Fibroblast of lung (primary cell): ENCODE measurements at regions not wholly inside any gene's neighbourhood (a gene's known extent, or its start where the extent isn't known, plus 50 kb on each side); places are given as distances from the start of the nearest gene placed in this dataset.

Experiments
- DNase-seq, 2 donors: peaks; one replicate each; pipeline versions ENCODE4 v3.0.0 to v3.0.0-alpha.2; 2010; ENCODE audit warnings: low read depth in 2 of 2
- H2AFZ ChIP-seq: 2 replicates; pipeline ENCODE4 v1.5.1; 2012; ENCODE audit warnings: low read length, control low read depth, inconsistent platforms
- H3K27ac ChIP-seq: 2 replicates; pipeline ENCODE4 v1.5.1; 2011; ENCODE audit warnings: low read length, control low read depth; ENCODE audit not compliant: insufficient read depth
- H3K27me3 ChIP-seq: 2 replicates; pipeline ENCODE4 v1.5.1; 2011; ENCODE audit warnings: mild to moderate bottlenecking, low read length; ENCODE audit not compliant: control insufficient read depth, insufficient read depth
- H3K36me3 ChIP-seq: 2 replicates; pipeline ENCODE4 v1.5.1; 2011; ENCODE audit warnings: low read length; ENCODE audit not compliant: control insufficient read depth, insufficient read depth
- H3K4me1 ChIP-seq: 2 replicates; pipeline ENCODE4 v1.5.1; 2011; ENCODE audit warnings: low read length; ENCODE audit not compliant: control insufficient read depth, insufficient read depth; ENCODE audit errors: extremely low read depth
- H3K4me2 ChIP-seq: 2 replicates; pipeline ENCODE4 v1.5.1; 2011; ENCODE audit warnings: low read length, control low read depth; ENCODE audit not compliant: insufficient read depth; ENCODE audit errors: extremely low read depth
- H3K4me3 ChIP-seq, 4 experiments: fragments of 200-600 bp in 1 of 4; sonication (generic) in 1 of 4; replicated peaks in 1 of 4; 2 replicates each; pipeline ENCODE4 v1.5.1; 2011 to 2016; ENCODE audit warnings: low read length in 4 of 4, low read depth in 3 of 4, mild to moderate bottlenecking in 3 of 4, control low read depth in 2 of 4, inconsistent platforms in 1 of 4, mixed read lengths in 1 of 4; ENCODE audit not compliant: insufficient read depth in 1 of 4; ENCODE audit errors: control extremely low read depth in 1 of 4
- H3K79me2 ChIP-seq: 2 replicates; pipeline ENCODE4 v1.5.1; 2012; ENCODE audit warnings: mild to moderate bottlenecking, low read length, inconsistent platforms; ENCODE audit not compliant: control insufficient read depth, insufficient read depth
- H3K9ac ChIP-seq: 2 replicates; pipeline ENCODE4 v1.5.1; 2011; ENCODE audit warnings: mild to moderate bottlenecking, low read length, control low read depth; ENCODE audit not compliant: insufficient read depth
- H3K9me3 ChIP-seq: 2 replicates; pipeline ENCODE4 v1.5.1; 2012; ENCODE audit warnings: low read depth, low read length; ENCODE audit not compliant: control insufficient read depth, insufficient read depth
- H4K20me1 ChIP-seq: 2 replicates; pipeline ENCODE4 v1.5.1; 2011; ENCODE audit warnings: low read length; ENCODE audit not compliant: control insufficient read depth, insufficient read depth; ENCODE audit errors: extremely low read depth
- EZH2 ChIP-seq: IDR thresholded peaks from 2 replicates; pipeline ENCODE4 v1.5.1; 2012; ENCODE audit warnings: low read length, control low read depth, mild to moderate bottlenecking; ENCODE audit errors: missing control alignments
- TF ChIP-seq, protein P1 (sequence below), 2 donors: IDR thresholded peaks in 1 of 2; conservative IDR thresholded peaks in 1 of 2; 1 replicate in 1 of 2; 2 replicates in 1 of 2; pipeline ENCODE4 v1.5.1; 2011 to 2012; ENCODE audit warnings: low read length in 2 of 2, control low read depth in 1 of 2, inconsistent platforms in 1 of 2, low read depth in 1 of 2, mild to moderate bottlenecking in 1 of 2

DNA sequence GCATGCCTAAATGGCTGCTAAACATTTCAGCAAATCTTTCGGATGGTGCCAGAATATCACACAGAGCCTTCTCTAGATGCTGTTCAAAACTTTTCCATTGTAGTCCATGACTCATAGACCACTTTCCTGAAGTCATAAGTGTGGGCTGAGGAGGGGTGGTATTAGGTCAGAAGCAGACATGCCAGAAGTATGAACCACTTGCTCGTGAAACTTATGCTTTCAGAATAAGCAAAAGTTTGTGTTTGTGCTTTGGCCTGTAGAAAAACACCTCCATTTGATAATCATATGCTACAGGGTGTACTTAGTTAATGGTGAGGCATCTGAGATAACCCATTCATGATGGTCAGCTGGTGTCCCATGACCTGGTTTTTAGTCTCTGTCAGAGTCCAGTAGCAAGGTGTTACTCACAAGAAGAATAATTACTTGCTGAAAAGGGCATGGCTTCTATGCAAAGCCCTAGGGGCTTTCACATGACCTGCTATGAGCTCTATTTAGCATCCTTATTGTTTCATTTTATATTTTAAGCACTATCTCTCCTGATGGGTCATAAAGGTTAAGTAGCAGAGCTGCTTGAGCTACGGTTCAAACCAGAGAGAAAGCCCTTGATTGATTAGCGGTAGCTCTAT lies 183.1 kb upstream of the IVNS1ABP start:
- no peak overlapping the region for H2AFZ ChIP-seq
- no peak for TF ChIP-seq EZH2
- TF ChIP-seq, protein P1, sequence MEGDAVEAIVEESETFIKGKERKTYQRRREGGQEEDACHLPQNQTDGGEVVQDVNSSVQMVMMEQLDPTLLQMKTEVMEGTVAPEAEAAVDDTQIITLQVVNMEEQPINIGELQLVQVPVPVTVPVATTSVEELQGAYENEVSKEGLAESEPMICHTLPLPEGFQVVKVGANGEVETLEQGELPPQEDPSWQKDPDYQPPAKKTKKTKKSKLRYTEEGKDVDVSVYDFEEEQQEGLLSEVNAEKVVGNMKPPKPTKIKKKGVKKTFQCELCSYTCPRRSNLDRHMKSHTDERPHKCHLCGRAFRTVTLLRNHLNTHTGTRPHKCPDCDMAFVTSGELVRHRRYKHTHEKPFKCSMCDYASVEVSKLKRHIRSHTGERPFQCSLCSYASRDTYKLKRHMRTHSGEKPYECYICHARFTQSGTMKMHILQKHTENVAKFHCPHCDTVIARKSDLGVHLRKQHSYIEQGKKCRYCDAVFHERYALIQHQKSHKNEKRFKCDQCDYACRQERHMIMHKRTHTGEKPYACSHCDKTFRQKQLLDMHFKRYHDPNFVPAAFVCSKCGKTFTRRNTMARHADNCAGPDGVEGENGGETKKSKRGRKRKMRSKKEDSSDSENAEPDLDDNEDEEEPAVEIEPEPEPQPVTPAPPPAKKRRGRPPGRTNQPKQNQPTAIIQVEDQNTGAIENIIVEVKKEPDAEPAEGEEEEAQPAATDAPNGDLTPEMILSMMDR (conservative IDR thresholded peaks at IDR 0.05 in 1 of 2, IDR thresholded peaks at IDR 0.05 in 1 of 2; ENCODE audit: low read depth in 1 of 2, low read length in 2 of 2), result no peak

DNA sequence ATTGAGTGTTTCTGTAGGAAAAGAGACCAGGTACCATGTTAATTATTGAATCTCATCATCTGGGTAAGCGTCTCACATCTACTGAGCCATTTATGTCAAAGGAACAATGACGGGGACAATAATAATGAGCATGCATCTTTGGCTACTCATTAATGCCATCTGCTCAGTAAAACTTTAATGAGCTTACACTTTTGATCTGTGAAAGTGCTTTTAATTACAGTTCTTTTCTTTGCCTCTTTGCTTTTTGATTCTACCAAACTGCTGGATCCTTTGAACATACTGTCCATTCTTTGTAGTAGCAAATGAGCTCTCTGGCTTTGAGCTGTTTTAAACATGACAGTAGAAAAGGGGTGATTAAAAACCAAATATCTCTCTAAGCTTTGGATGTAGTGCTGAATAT lies 181.2 kb upstream of the IVNS1ABP start:
- no peaks in the 10 kb centered on the region for H3K9me3 ChIP-seq
- no peak overlapping the region for H3K4me3 ChIP-seq
- H4K20me1 ChIP-seq, result no peaks in the 10 kb centered on the region
- H3K9ac ChIP-seq, result no peak overlapping the region
- no peaks in the 10 kb centered on the region for H3K4me1 ChIP-seq
- no peak for TF ChIP-seq EZH2
- TF ChIP-seq, protein P1 (conservative IDR thresholded peaks at IDR 0.05 in 1 of 2, IDR thresholded peaks at IDR 0.05 in 1 of 2; ENCODE audit: low read depth in 1 of 2, low read length in 2 of 2), result no peak
- no peak overlapping the region for H3K27ac ChIP-seq
- no peaks in the 10 kb centered on the region for H3K27me3 ChIP-seq
- no peak for DNase-seq
- no peaks in the 10 kb centered on the region for H3K79me2 ChIP-seq
- H3K4me2 ChIP-seq, result no peak overlapping the region
- H2AFZ ChIP-seq, result no peak overlapping the region
- no peaks in the 10 kb centered on the region for H3K36me3 ChIP-seq

More for the DNA sequence above, 183.1 kb upstream of the IVNS1ABP start:
- H4K20me1 ChIP-seq, result no peaks in the 10 kb centered on the region
- H3K4me3 ChIP-seq, result no peak overlapping the region
- no peak overlapping the region for H3K27ac ChIP-seq
- no peaks in the 10 kb centered on the region for H3K9me3 ChIP-seq
- H3K9ac ChIP-seq, result no peak overlapping the region
- no peaks in the 10 kb centered on the region for H3K36me3 ChIP-seq
- peak overlapping the region; percentile 7 for H3K4me2 ChIP-seq
- peak; percentile 60 to 98 for DNase-seq
- H3K79me2 ChIP-seq, result no peaks in the 10 kb centered on the region
- no peaks in the 10 kb centered on the region for H3K4me1 ChIP-seq
- H3K27me3 ChIP-seq, result no peaks in the 10 kb centered on the region

DNA sequence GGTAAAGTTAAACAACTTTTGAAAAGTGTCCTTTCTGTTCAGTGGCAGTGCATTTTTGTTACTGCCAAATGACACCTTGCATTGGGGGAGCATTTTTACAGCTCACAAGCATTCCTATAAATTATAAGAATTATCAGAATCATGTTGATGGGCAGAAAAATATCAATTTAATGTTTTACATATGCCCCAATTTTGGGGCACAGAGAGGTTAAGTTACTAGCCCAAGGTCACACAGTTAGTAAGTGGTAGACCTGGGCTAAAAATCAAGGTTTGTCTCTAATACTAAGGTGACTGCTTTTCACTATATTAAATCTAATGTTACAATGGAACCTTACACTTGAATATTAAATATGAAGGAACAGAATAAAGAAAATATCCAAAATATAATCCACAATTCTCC lies 180.1 kb upstream of the IVNS1ABP start:
- Histone ChIP-seq H3K27ac (no peak overlapping the region), H3K9me3 (no peaks in the 10 kb centered on the region), H2AFZ (no peak overlapping the region), H3K9ac (no peak overlapping the region), H3K36me3 (no peaks in the 10 kb centered on the region), H3K4me3 (no peak overlapping the region), H3K4me1 (no peaks in the 10 kb centered on the region), H4K20me1 (no peaks in the 10 kb centered on the region), H3K4me2 (no peak overlapping the region), H3K79me2 (no peaks in the 10 kb centered on the region), H3K27me3 (no peaks in the 10 kb centered on the region)
- no peak for DNase-seq
- TF ChIP-seq, protein P1 (conservative IDR thresholded peaks at IDR 0.05 in 1 of 2, IDR thresholded peaks at IDR 0.05 in 1 of 2; ENCODE audit: low read depth in 1 of 2, low read length in 2 of 2), result no peak
- no peak for TF ChIP-seq EZH2
